Neural cell (in vitro differentiated cells): ENCODE measurements at regions not wholly inside any gene's neighbourhood (a gene's known extent, or its start where the extent isn't known, plus 50 kb on each side); places are given as distances from the start of the nearest gene placed in this dataset.
A peak's percentile ranks its signal among the peaks of the same experiment; 100 is the strongest.

Experiments
- H2AFZ ChIP-seq: fragments of 200-600, 300-800 bp; sonication (generic), shearing (Covaris generic); 2 replicates; pipeline ENCODE4 v1.6.0; 2014; ENCODE audit warnings: low read depth, mild to moderate bottlenecking, antibody characterized with exemption, low read length, moderate library complexity
- H3F3A ChIP-seq: fragments of 200-600 bp; shearing (Covaris generic); 2 replicates; pipeline ENCODE4 v1.6.1; 2016; ENCODE audit warnings: mild to moderate bottlenecking, moderate library complexity, mixed read lengths, antibody characterized with exemption, low read length; ENCODE audit not compliant: insufficient read depth, poor library complexity, severe bottlenecking
- H3K27ac ChIP-seq: fragments of 200-600, 300-800 bp; sonication (generic), shearing (Covaris generic); 2 replicates; pipeline ENCODE4 v1.5.1; 2014; ENCODE audit warnings: mild to moderate bottlenecking, low read length, moderate library complexity
- H3K27me3 ChIP-seq: fragments of 300-800, 200-600 bp; sonication (generic), shearing (Covaris generic); 2 replicates; pipeline ENCODE4 v1.6.0; 2014; ENCODE audit warnings: mild to moderate bottlenecking, low read depth, low read length, moderate library complexity; ENCODE audit not compliant: insufficient read depth
- H3K36me3 ChIP-seq: fragments of 300-800, 200-600 bp; sonication (generic), shearing (Covaris generic); 2 replicates; pipeline ENCODE4 v1.5.1; 2014; ENCODE audit warnings: mild to moderate bottlenecking, antibody characterized with exemption, low read length, moderate library complexity; ENCODE audit not compliant: insufficient read depth
- H3K4me2 ChIP-seq: fragments of 300-800, 200-600 bp; sonication (generic), shearing (Covaris generic); 2 replicates; pipeline ENCODE4 v1.6.0; 2014; ENCODE audit warnings: mild to moderate bottlenecking, low read length
- H3K4me3 ChIP-seq: fragments of 300-800, 200-600 bp; sonication (generic), shearing (Covaris generic); 2 replicates; pipeline ENCODE4 v1.5.1; 2014; ENCODE audit warnings: mild to moderate bottlenecking, low read length, moderate library complexity
- H3K79me2 ChIP-seq: fragments of 200-600 bp; shearing (Covaris generic); replicated peaks from 2 replicates; pipeline ENCODE4 v1.6.0; 2014; ENCODE audit warnings: mild to moderate bottlenecking, low read length, moderate library complexity; ENCODE audit not compliant: insufficient read depth
- H3K9ac ChIP-seq: fragments of 300-800, 200-600 bp; sonication (generic), shearing (Covaris generic); 2 replicates; pipeline ENCODE4 v1.6.1; 2016; ENCODE audit warnings: mild to moderate bottlenecking, low read length, mixed read lengths
- H3K9me2 ChIP-seq: fragments of 200-600 bp; shearing (Covaris generic); 2 replicates; pipeline ENCODE4 v1.6.1; 2016; ENCODE audit warnings: mild to moderate bottlenecking, low read length, mixed read lengths; ENCODE audit not compliant: insufficient read depth
- H3K9me3 ChIP-seq: fragments of 200-600, 300-800 bp; sonication (generic), shearing (Covaris generic); 2 replicates; pipeline ENCODE4 v1.6.1; 2016; ENCODE audit warnings: mild to moderate bottlenecking, mixed run types, low read length, moderate library complexity, mixed read lengths
- H4K20me1 ChIP-seq: fragments of 200-600 bp; shearing (Covaris generic); 2 replicates; pipeline ENCODE4 v1.6.1; 2016; ENCODE audit warnings: mild to moderate bottlenecking, mixed run types; ENCODE audit not compliant: insufficient read depth
- EP300 ChIP-seq: fragments of 450-650 bp; conservative IDR thresholded peaks from 2 replicates; pipeline ENCODE4 v1.6.1; 2014; ENCODE audit warnings: antibody characterized with exemption, mild to moderate bottlenecking, moderate library complexity; ENCODE audit not compliant: poor library complexity, severe bottlenecking
- EZH2 ChIP-seq: fragments of 200-600, 300-800 bp; shearing (Covaris generic), sonication (generic); IDR thresholded peaks from 2 replicates; pipeline ENCODE4 v1.6.1; 2014; ENCODE audit warnings: antibody characterized with exemption, low read length, borderline replicate concordance, mild to moderate bottlenecking; ENCODE audit not compliant: insufficient read depth, poor library complexity, severe bottlenecking
- MXI1 ChIP-seq: fragments of 450-650 bp; conservative IDR thresholded peaks from 2 replicates; pipeline ENCODE4 v1.6.1; 2014; ENCODE audit warnings: antibody characterized with exemption, mild to moderate bottlenecking; ENCODE audit not compliant: poor library complexity, severe bottlenecking
- POLR2AphosphoS5 ChIP-seq: IDR thresholded peaks from 2 replicates; pipeline ENCODE4 v1.6.1; 2012
- RAD21 ChIP-seq: fragments of 450-650 bp; conservative IDR thresholded peaks from 2 replicates; pipeline ENCODE4 v1.6.1; 2014; ENCODE audit warnings: antibody characterized with exemption, mild to moderate bottlenecking, moderate library complexity
- SMC3 ChIP-seq: fragments of 450-650 bp; conservative IDR thresholded peaks from 2 replicates; pipeline ENCODE4 v1.6.1; 2014; ENCODE audit warnings: antibody characterized with exemption, mild to moderate bottlenecking, moderate library complexity; ENCODE audit not compliant: poor library complexity
- TAF1 ChIP-seq: IDR thresholded peaks from 2 replicates; pipeline ENCODE4 v1.6.1; 2012; ENCODE audit warnings: low read depth
- TF ChIP-seq, protein P1 (sequence below): IDR thresholded peaks from 2 replicates; pipeline ENCODE4 v1.6.1; 2012; ENCODE audit warnings: borderline replicate concordance
- TF ChIP-seq, protein P2 (sequence below): fragments of 450-650 bp; IDR thresholded peaks from 2 replicates; pipeline ENCODE4 v1.5.1; 2014; ENCODE audit warnings: antibody characterized with exemption, mild to moderate bottlenecking, moderate library complexity; ENCODE audit not compliant: poor library complexity, severe bottlenecking

DNA sequence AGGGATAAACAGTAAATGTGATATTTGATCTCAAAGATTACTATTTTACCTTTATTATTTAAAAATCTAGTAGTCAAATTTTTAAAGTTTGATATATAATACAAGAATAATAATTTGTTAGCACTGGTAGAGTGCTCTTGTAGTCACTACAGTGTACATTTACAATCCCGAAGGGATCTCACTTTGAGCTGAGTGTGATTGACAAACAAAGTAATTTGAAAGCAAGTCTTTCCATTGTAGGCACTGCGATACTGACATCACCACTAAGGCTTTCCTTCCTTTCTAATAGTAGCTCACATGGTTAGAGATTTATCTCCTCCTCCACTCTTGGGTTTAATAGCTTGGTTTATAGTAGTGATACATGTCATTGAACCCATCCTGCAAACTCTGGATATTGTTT is 280.6 kb downstream of the PARM1 start:
- Histone ChIP-seq H3F3A (no peaks in the 10 kb centered on the region), H3K79me2 (no peaks in the 10 kb centered on the region), H3K9me3 (no peaks in the 10 kb centered on the region), H3K4me2 (no peak overlapping the region), H3K4me3 (no peak overlapping the region), H3K27ac (peak overlapping the region; percentile 44), H3K9me2 (no peaks in the 10 kb centered on the region), H2AFZ (no peak overlapping the region), H3K27me3 (no peaks in the 10 kb centered on the region), H3K36me3 (no peaks in the 10 kb centered on the region), H3K9ac (no peak overlapping the region), H4K20me1 (no peaks in the 10 kb centered on the region)
- TF ChIP-seq, protein P1, sequence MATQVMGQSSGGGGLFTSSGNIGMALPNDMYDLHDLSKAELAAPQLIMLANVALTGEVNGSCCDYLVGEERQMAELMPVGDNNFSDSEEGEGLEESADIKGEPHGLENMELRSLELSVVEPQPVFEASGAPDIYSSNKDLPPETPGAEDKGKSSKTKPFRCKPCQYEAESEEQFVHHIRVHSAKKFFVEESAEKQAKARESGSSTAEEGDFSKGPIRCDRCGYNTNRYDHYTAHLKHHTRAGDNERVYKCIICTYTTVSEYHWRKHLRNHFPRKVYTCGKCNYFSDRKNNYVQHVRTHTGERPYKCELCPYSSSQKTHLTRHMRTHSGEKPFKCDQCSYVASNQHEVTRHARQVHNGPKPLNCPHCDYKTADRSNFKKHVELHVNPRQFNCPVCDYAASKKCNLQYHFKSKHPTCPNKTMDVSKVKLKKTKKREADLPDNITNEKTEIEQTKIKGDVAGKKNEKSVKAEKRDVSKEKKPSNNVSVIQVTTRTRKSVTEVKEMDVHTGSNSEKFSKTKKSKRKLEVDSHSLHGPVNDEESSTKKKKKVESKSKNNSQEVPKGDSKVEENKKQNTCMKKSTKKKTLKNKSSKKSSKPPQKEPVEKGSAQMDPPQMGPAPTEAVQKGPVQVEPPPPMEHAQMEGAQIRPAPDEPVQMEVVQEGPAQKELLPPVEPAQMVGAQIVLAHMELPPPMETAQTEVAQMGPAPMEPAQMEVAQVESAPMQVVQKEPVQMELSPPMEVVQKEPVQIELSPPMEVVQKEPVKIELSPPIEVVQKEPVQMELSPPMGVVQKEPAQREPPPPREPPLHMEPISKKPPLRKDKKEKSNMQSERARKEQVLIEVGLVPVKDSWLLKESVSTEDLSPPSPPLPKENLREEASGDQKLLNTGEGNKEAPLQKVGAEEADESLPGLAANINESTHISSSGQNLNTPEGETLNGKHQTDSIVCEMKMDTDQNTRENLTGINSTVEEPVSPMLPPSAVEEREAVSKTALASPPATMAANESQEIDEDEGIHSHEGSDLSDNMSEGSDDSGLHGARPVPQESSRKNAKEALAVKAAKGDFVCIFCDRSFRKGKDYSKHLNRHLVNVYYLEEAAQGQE, result no peak
- no peak for TF ChIP-seq RAD21
- peak; percentile 78 for TF ChIP-seq EP300
- no peak for TF ChIP-seq EZH2
- peak; percentile 58 for TF ChIP-seq POLR2AphosphoS5
- TF ChIP-seq SMC3, result no peak

DNA sequence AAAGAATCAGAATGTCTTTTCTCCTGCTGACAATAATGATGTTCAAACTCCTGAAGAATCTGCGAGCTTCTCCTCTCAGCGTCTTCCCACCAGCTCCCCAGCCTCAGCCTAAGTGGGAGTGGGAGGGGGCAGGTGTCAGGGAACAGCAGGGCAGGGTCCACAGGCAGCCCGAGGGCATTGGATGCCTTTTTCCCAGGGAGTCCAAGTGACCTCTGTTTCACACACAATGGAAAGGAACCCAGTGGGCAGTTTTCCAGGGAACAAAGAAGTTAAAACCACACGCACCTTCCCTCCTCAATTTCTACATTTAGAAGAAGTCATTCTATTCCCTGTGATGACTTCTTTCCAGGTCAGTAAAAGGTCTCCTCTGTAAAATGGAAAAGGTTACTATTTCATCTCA is 278.5 kb downstream of the PARM1 start:
- no peaks in the 10 kb centered on the region for H3K9me3 ChIP-seq
- no peak overlapping the region for H3K4me3 ChIP-seq
- H3K9ac ChIP-seq, result no peak overlapping the region
- no peaks in the 10 kb centered on the region for H3F3A ChIP-seq
- no peak overlapping the region for H3K27ac ChIP-seq
- H4K20me1 ChIP-seq, result no peaks in the 10 kb centered on the region
- H3K79me2 ChIP-seq, result no peaks in the 10 kb centered on the region
- no peak overlapping the region for H2AFZ ChIP-seq
- H3K4me2 ChIP-seq, result no peak overlapping the region
- no peaks in the 10 kb centered on the region for H3K36me3 ChIP-seq
- no peaks in the 10 kb centered on the region for H3K27me3 ChIP-seq
- no peaks in the 10 kb centered on the region for H3K9me2 ChIP-seq
- TF ChIP-seq, protein P2, sequence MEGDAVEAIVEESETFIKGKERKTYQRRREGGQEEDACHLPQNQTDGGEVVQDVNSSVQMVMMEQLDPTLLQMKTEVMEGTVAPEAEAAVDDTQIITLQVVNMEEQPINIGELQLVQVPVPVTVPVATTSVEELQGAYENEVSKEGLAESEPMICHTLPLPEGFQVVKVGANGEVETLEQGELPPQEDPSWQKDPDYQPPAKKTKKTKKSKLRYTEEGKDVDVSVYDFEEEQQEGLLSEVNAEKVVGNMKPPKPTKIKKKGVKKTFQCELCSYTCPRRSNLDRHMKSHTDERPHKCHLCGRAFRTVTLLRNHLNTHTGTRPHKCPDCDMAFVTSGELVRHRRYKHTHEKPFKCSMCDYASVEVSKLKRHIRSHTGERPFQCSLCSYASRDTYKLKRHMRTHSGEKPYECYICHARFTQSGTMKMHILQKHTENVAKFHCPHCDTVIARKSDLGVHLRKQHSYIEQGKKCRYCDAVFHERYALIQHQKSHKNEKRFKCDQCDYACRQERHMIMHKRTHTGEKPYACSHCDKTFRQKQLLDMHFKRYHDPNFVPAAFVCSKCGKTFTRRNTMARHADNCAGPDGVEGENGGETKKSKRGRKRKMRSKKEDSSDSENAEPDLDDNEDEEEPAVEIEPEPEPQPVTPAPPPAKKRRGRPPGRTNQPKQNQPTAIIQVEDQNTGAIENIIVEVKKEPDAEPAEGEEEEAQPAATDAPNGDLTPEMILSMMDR, result no peak
- TF ChIP-seq POLR2AphosphoS5 (no peak), RAD21 (no peak), EZH2 (no peak), TAF1 (no peak), EP300 (no peak), MXI1 (no peak), SMC3 (no peak)
- TF ChIP-seq, protein P1, result no peak
